GM21528 (cell line): ENCODE measurements at regions not wholly inside any gene's neighbourhood (a gene's known extent, or its start where the extent isn't known, plus 50 kb on each side); places are given as distances from the start of the nearest gene placed in this dataset.

Source experiments
- ATAC-seq: cut with Tn5 transposase; IDR thresholded peaks from one replicate; pipeline ENCODE4 v1.9.1; 2021; ENCODE audit warnings: mild to moderate bottlenecking, moderate library complexity; ENCODE audit not compliant: unreplicated experiment, low FRiP score

GRCh38 chr1:73953586-73953985 is 244.4 kb downstream of the LRRIQ3 start:
- no peak for ATAC-seq

DNA sequence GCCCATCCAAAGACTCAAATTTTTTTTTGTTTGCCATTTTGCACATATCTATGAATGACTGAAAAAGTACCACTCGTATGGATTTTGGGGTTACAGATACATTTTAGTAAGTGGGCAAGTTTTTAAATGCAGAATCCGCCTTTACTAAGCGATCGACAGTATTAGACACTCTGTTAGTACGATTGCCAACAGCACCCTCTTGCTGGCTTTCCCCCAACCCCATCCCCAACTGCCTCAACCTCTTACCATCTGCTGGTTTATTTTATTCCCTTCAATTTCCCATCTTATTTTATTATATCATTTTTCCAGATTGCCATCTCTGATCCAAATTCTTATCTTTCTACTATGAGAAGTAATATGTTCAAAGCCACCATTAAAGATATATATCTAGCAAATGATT is 244.8 kb downstream of the LRRIQ3 start:
- ATAC-seq, result no peak

DNA sequence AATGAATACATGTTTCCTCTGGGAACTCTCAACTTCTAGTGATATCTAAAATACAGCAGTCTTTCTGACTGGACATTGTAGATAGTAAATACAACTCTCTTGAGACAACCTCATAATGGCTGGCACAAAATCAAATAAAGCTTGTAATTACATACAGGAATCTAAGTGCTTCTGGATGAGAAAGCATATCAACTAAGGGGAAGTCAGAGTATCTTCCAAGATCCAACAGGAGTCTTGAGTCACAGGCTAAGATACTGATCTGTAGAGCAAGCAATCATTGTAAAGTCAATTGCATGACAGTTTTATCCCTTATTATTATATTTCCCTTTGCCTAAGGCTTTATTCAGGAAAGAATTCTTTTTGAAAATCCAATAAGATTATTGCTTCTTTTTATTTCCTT is 249.9 kb downstream of the LRRIQ3 start:
- no peak for ATAC-seq

GRCh38 chr1:73947009-73947408 is 251.0 kb downstream of the LRRIQ3 start:
- ATAC-seq, result no peak

GRCh38 chr1:73943270-73943669 is 254.7 kb downstream of the LRRIQ3 start:
- no peak for ATAC-seq

- no peak for ATAC-seq
These were observed 267.7 kb downstream of the LRRIQ3 start for GRCh38 chr1:73930293-73930692.

DNA sequence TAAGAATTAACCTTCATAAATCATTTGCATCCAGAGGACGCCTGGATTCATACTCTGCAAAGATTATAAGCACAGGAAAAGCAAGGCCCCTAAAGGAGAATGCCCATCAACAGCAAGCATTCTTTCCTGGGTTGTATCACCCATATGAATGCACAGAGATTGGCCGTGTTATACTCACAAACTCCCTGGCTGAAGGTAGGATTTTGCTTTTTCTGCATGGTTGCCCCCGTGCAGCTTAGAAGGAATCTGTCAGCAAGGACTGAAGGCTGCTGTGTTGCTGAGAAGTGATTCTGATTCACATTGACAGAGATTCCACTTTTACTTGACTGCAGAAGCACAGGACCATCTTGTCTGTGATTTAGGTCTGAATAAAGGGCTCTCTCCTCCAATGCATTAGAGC is 283.0 kb downstream of the LRRIQ3 start:
- no peak for ATAC-seq

GRCh38 chr1:73913025-73913424 is 285.0 kb downstream of the LRRIQ3 start:
- ATAC-seq, result no peak

GRCh38 chr1:73911849-73912248 is 286.1 kb downstream of the LRRIQ3 start:
- ATAC-seq, result no peak

GRCh38 chr1:73910466-73910865 is 287.5 kb downstream of the LRRIQ3 start:
- ATAC-seq, result no peak

- no peak for ATAC-seq
These were observed 287.9 kb downstream of the LRRIQ3 start for GRCh38 chr1:73910062-73910461.

GRCh38 chr1:73909043-73909562 is 288.9 kb downstream of the LRRIQ3 start:
- no peak for ATAC-seq

DNA sequence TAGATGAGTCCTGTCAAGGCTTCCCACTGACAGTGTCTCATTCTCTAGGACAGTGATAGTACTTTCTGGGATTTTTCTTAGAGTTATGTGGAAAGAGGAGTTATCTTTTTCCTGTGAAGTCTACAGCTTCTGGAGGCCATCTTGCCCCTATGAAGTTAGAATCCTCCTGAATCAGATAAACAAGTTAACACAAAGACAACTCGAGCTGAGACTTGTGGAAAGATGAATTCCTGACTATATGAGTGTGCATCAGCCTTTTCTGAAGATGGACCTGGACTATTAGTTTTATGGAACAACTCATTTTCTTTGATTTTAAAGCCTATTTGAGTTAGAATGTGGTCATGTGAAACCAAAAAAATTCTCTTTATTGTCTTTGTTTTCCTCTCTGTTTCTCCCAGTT is 290.9 kb downstream of the LRRIQ3 start:
- ATAC-seq, result no peak

- no peak for ATAC-seq
These were observed 294.9 kb downstream of the LRRIQ3 start for GRCh38 chr1:73903092-73903491.

DNA sequence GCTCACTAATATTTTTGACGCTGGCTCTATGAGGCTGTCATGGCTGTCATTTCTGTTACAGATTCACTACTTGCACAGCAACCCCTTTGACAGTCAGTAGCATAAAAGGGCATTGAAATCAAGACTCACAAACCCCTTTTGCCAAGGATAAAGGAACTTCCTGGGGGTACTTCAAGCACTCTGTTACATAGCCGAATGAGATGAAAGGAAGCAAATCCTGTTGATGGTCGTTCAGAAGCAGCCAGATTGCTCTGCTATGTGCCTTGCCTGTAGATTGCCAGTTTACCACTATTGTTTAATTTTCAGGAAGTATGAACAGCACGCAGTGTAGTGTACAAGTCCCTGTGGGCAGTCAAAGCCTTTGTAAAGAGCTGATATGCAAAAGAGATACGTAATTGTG is 296.2 kb downstream of the LRRIQ3 start:
- ATAC-seq, result no peak

DNA sequence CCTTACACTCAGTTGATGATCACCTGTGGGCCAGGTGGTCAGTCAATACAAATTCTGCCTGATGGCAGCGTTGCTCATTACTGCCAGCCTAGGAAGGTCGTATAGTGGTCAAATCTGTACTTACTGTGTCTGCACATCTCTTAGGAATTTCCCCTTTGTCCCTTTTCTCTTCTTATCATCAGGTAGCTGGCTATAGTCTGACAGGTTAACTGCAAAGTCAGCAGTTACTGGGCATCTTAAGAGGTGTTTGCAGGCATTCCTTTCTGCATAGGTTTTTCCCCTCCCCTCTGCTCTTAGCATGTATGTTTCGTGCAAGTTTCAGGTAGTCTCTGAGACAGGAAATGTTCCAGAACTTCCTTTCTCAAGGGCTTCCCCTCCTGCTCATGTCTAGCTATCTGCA is 298.7 kb downstream of the LRRIQ3 start:
- no peak for ATAC-seq

DNA sequence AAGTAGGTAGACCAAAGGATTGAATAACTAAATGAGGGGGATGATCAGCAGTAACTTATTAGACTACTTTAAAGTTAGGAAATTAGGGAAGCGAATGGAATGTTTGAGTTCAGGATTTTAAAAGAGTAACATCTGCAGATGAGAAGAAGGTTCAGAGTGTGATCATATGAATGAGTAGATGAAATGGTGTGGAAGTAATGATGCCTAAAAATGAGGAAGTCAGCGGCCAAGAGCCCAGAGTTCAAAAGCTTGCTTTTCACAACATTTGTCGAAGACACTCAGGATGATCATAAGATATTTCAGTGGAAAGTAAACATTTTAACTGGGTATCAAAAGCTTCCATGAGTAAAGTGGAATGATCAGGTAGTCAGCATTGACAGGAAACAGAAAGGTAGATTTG is 299.4 kb downstream of the LRRIQ3 start:
- no peak for ATAC-seq

DNA sequence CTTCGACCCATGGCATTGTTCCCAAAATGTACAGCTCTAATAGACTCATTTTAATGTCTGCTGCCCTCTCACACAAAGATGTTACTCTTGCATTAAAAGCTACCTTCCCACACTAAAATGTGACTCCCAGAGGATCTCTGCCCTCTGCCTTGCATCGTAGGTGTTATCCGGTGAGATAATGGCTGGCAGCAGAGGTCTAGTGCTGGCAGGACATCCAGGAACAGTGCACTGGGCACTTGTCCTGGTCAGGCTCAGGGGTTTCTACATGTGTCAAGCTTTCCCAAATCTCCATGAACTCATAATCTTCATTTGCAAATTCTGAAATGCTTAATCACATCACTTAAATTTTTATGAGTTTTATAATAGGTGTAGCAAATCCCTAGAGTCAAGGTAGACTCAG is 310.6 kb downstream of the LRRIQ3 start:
- no peak for ATAC-seq

DNA sequence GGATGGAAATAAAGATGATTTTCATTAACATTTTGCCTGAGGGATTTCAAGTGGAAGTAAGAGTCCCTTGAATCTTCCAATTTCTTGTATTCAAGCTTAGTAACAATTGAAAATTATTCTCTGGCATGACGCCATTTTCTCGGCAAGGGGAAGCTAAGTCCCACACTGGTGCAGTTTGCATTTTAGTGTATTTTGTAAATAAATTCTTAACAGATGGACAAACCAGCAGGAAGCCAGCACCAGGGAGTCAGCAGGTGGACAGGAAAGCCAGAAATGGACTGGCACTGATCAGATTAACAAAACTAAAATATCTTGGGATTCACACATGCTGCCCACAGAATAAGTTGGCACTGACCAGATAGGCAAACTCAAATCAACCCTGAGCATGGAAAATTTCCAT is 311.3 kb downstream of the LRRIQ3 start:
- ATAC-seq, result no peak

GRCh38 chr1:73874806-73875205 is 323.2 kb downstream of the LRRIQ3 start:
- ATAC-seq, result no peak

DNA sequence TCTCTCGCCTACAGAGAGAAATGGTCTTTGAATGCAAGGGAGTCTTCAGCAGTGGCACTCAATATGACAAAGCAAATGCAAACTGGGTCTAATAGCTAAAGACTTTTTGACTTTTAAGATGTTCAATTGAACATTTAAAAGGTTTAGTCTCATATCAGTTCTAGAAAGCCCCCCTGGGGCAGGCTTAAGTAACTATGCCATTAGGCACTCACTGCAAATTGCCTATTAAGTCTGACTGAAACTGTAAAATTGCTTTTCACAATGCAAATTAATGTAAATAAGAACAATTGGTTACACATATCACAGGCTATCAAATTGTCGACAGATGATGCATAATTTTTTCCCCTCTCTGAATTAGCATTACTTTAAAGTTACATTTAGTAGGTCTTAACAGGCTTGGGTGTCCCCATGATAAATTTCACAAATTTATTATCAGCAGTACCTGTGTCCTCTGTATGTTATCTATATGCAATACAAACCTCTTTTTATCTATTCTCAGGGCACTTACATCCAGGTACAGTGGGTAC is 329.1 kb downstream of the LRRIQ3 start:
- ATAC-seq, result no peak

DNA sequence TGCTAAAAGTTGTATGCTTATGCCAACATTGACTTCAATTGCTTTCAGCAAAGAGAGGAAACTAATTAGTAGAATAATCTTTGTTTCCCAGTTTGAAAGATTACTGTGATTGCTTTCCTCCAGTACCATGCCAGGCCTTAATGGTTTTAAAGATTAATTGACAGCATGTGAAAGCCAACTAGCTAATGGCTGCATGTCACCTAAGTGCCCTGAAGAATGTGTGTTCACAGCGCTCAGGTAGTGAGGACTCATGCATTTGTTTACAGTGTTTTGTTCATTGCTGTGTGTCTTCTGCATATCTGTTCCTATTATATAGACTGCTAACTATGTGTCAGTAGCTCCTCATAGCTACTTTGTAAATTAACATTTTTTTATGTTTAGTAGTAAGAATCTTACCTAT is 335.6 kb downstream of the LRRIQ3 start:
- no peak for ATAC-seq

- no peak for ATAC-seq
These were observed 337.5 kb downstream of the LRRIQ3 start for GRCh38 chr1:73860421-73860950.
